ENCODE measurements at regions not wholly inside any gene's neighbourhood (a gene's known extent, or its start where the extent isn't known, plus 50 kb on each side); places are given as distances from the start of the nearest gene placed in this dataset.

- ATAC-seq (no peak), DNase-seq (no peak)
Observed at GRCh38 chr15:62807539-62808130, 234.9 kb upstream of the TPM1 start.

GRCh38 chr15:62809115-62809967, 233.2 kb upstream of the TPM1 start:
- no peaks in the 10 kb centered on the region for H3K27me3 ChIP-seq
- intact Hi-C loops (cut with DNase I) = no loop called here
- ATAC-seq (no peak), DNase-seq (no peak)
- 71% methylated on average over 5 of the region's 8 CpGs for WGBS (ENCODE audit: insufficient coverage, low coverage, low lambda C conversion rate, missing lambda C conversion rate)
- no peak overlapping the region for H3K27ac ChIP-seq
- no peaks in the 10 kb centered on the region for H3K36me3 ChIP-seq
- no peak overlapping the region for H3K4me3 ChIP-seq
- H3K9me3 ChIP-seq = no peaks in the 10 kb centered on the region
- H3K4me1 ChIP-seq = peaks cover 0 to 8% (median 0%) of the 10 kb centered on the region in 4 donors
- TF ChIP-seq CTCF (IDR thresholded peaks at IDR 0.05) = no peak
- TF ChIP-seq POLR2A (IDR thresholded peaks at IDR 0.05) = no peak

More at GRCh38 chr15:62807539-62808130, 234.9 kb upstream of the TPM1 start:
- Histone ChIP-seq H3K4me3 (no peak overlapping the region), H3K27ac (no peak overlapping the region), H3K27me3 (no peaks in the 10 kb centered on the region), H3K36me3 (no peaks in the 10 kb centered on the region), H3K4me1 (peaks cover 0 to 8% (median 0%) of the 10 kb centered on the region in 4 donors), H3K9me3 (no peaks in the 10 kb centered on the region)
- 96% methylated on average over 7 of the region's 11 CpGs for WGBS (ENCODE audit: insufficient coverage, low coverage, low lambda C conversion rate, missing lambda C conversion rate)
- TF ChIP-seq POLR2A (IDR thresholded peaks at IDR 0.05) (no peak), CTCF (IDR thresholded peaks at IDR 0.05) (no peak)
- intact Hi-C loops (cut with DNase I) = no loop called here

- no peaks in the 10 kb centered on the region for H3K27me3 ChIP-seq
Observed at GRCh38 chr15:62809968-62810260, 232.6 kb upstream of the TPM1 start.

DNA sequence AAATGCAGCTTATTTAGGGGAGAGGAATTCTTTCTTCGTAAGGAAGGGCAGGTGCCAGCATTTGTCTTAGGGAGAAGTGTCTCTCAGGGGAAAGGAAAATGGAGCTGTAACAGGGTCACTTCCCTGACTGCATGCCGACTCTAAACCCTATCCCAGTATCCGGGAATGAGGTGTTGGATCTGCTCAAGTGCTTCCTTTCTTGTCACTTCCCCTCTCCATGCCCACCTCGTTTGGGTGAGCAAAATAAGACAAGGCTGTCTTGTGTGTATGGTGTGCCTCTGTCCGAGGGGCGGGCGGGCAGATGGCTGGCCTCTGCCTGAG, 230.1 kb upstream of the TPM1 start:
- no peaks in the 10 kb centered on the region for H3K9me3 ChIP-seq
- H3K36me3 ChIP-seq = no peaks in the 10 kb centered on the region
- no peak for TF ChIP-seq POLR2A (IDR thresholded peaks at IDR 0.05)
- no peak for TF ChIP-seq CTCF (IDR thresholded peaks at IDR 0.05)
- peak in 1 of 4 donors; percentile 37 for ATAC-seq
- no peak overlapping the region for H3K4me3 ChIP-seq
- intact Hi-C loops (cut with DNase I) = no loop called here
- H3K27ac ChIP-seq = peak overlapping the region in 1 of 3 donors; percentile 48
- no peak for DNase-seq
- H3K4me1 ChIP-seq = peaks cover 0 to 8% (median 3%) of the 10 kb centered on the region in 4 donors
- no peaks in the 10 kb centered on the region for H3K27me3 ChIP-seq
- 88% methylated on average over 3 of the region's 7 CpGs for WGBS (ENCODE audit: insufficient coverage, low coverage, low lambda C conversion rate, missing lambda C conversion rate)

More at GRCh38 chr15:62809968-62810260, 232.6 kb upstream of the TPM1 start:
- peaks cover 0 to 8% (median 0%) of the 10 kb centered on the region in 4 donors for H3K4me1 ChIP-seq
- WGBS (ENCODE audit: insufficient coverage, low coverage, low lambda C conversion rate, missing lambda C conversion rate) = 96% methylated on average over 4 of the region's 8 CpGs
- H3K4me3 ChIP-seq = no peak overlapping the region
- no peak for ATAC-seq
- intact Hi-C loops (cut with DNase I) = no loop called here
- H3K27ac ChIP-seq = no peak overlapping the region
- H3K9me3 ChIP-seq = no peaks in the 10 kb centered on the region
- DNase-seq = no peak
- TF ChIP-seq POLR2A (IDR thresholded peaks at IDR 0.05) (no peak), CTCF (IDR thresholded peaks at IDR 0.05) (no peak)
- no peaks in the 10 kb centered on the region for H3K36me3 ChIP-seq
